Erythroblast (primary cell): ENCODE measurements at regions not wholly inside any gene's neighbourhood (a gene's known extent, or its start where the extent isn't known, plus 50 kb on each side); places are given as distances from the start of the nearest gene placed in this dataset.

ENCODE experiments used
- GATA1 ChIP-seq: IDR thresholded peaks from 2 replicates; pipeline ENCODE4 v1.6.1; 2011; ENCODE audit warnings: low read depth, mild to moderate bottlenecking, control low read depth, low read length, moderate library complexity
- POLR2A ChIP-seq: IDR thresholded peaks from 2 replicates; pipeline ENCODE4 v1.6.1; 2011; ENCODE audit warnings: mild to moderate bottlenecking, low read length

DNA sequence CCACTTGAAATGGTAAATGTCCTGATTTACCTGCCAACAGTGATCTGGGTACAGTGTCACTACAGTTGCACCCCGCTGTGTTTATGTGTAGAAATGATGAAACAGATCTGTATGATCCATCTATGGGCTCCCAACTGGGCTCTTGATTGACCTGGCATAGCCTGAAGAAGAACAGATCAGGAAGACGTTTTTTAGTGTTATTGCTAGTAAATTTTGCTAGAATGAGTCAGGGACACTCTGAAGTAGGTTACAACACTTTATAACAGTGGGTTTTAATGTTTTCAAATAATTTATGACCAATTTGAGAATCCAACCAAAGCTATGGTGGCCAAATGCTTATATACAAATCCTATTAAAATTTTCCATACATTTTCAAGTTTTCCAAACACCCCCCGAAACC, 110.3 kb downstream of the DKK1 start:
- TF ChIP-seq POLR2A, result no peak
- no peak for TF ChIP-seq GATA1
